Caco-2 (cell line): ENCODE measurements at regions not wholly inside any gene's neighbourhood (a gene's known extent, or its start where the extent isn't known, plus 50 kb on each side); places are given as distances from the start of the nearest gene placed in this dataset.
A peak's percentile ranks its signal among the peaks of the same experiment; 100 is the strongest.

Experiments used
- BruUV-seq: library from RNA; stranded (reverse); fragments of 400-500 nt; replicated peaks from 2 replicates; lab custom pipeline; 2021; lab: Mats Ljungman, UMichigan
- CTCF ChIA-PET: fragments of 300-600 bp; sonication (Branson Sonifier 250); formaldehyde crosslinking; loops from one replicate; lab custom pipeline; 2022; ENCODE audit warnings: antibody characterized with exemption; lab: Charles Lee
- POLR2A ChIA-PET: fragments of 300-600 bp; sonication (Branson Sonifier 250); formaldehyde crosslinking; loops from one replicate; lab custom pipeline; 2022; ENCODE audit warnings: antibody characterized with exemption; lab: Charles Lee
- DNase-seq, 2 experiments: peaks; one replicate each; pipeline versions ENCODE4 v3.0.0 to v3.0.0-alpha.2; 2020 to 2022
- H3K27me3 ChIP-seq: replicated peaks from 2 replicates; pipeline ENCODE4 v1.6.0; 2011; ENCODE audit warnings: low read length; ENCODE audit not compliant: control insufficient read depth, insufficient read depth
- H3K36me3 ChIP-seq: 2 replicates; pipeline ENCODE4 v1.5.1; 2011; ENCODE audit warnings: low read length; ENCODE audit not compliant: control insufficient read depth, insufficient read depth
- H3K4me1 ChIP-seq: fragments of 250-450 bp; sonication (Bioruptor Pico); 2 replicates; pipeline ENCODE4 v1.5.1; 2020; ENCODE audit warnings: mild to moderate bottlenecking
- H3K4me3 ChIP-seq: 2 replicates; pipeline ENCODE4 v1.5.1; 2011; ENCODE audit warnings: low read depth, mild to moderate bottlenecking, control low read depth, low read length
- H3K9me3 ChIP-seq: fragments of 250-450 bp; sonication (Bioruptor Pico); 2 replicates; pipeline ENCODE4 v1.5.1; 2020; ENCODE audit warnings: mild to moderate bottlenecking, moderate library complexity
- H3K27ac Mint-ChIP-seq: one replicate; pipeline ENCODE4 v1.8.0; 2022; ENCODE audit warnings: mixed read lengths; ENCODE audit not compliant: unreplicated experiment
- H3K27me3 Mint-ChIP-seq: one replicate; pipeline ENCODE4 v1.8.0; 2022; ENCODE audit warnings: mixed read lengths; ENCODE audit not compliant: insufficient read depth, unreplicated experiment
- H3K36me3 Mint-ChIP-seq: one replicate; pipeline ENCODE4 v1.8.0; 2022; ENCODE audit warnings: mild to moderate bottlenecking, mixed read lengths; ENCODE audit not compliant: insufficient read depth, unreplicated experiment
- H3K4me1 Mint-ChIP-seq: one replicate; pipeline ENCODE4 v1.8.0; 2022; ENCODE audit warnings: low read depth, mixed read lengths; ENCODE audit not compliant: unreplicated experiment
- H3K4me3 Mint-ChIP-seq: one replicate; pipeline ENCODE4 v1.8.0; 2022; ENCODE audit warnings: mild to moderate bottlenecking, moderate library complexity, mixed read lengths; ENCODE audit not compliant: unreplicated experiment
- H3K9me3 Mint-ChIP-seq: one replicate; pipeline ENCODE4 v1.8.0; 2022; ENCODE audit warnings: mixed read lengths; ENCODE audit not compliant: unreplicated experiment
- intact Hi-C: fragments of 100-400 bp; cut with micrococcal nuclease; formaldehyde crosslinking; loops from one replicate; pipeline ENCODE4 v1.10.0; 2022; ENCODE audit not compliant: unreplicated experiment
- TF ChIP-seq, protein P1 (sequence below), 2 experiments: fragments of 200-600 bp in 1 of 2; IDR thresholded peaks; 1 replicate in 1 of 2; 2 replicates in 1 of 2; pipeline versions ENCODE4 v1.5.1 to v1.8.0; 2011 to 2022; ENCODE audit warnings: antibody characterized with exemption in 1 of 2, control low read depth in 1 of 2, inconsistent platforms in 1 of 2, low read depth in 1 of 2, low read length in 1 of 2, mild to moderate bottlenecking in 1 of 2, moderate library complexity in 1 of 2; ENCODE audit not compliant: insufficient read depth in 1 of 2, severe bottlenecking in 1 of 2, unreplicated experiment in 1 of 2

DNA sequence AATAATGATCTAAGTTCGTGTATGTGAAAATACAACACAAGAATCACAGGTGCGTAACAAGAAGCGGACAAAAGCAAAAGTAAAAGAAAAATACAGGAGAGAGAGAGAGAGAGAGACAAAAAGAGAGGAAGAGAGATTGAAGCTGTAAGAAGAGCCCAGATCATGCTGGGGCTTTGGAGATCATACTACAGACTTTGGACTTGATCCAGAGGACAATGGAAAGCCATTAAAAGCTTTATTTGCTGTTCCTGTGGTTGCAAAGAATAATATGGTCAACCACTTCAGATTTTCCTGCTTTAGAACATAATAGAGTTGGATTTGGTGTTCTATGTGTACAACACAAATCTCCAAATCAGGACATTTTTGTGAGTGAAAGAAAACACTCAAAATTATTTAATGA lies 561.4 kb downstream of the CAAP1 start:
- Histone ChIP-seq H3K4me1 (no peaks in the 10 kb centered on the region), H3K9me3 (no peaks in the 10 kb centered on the region), H3K27me3 (no peaks in the 10 kb centered on the region), H3K36me3 (no peaks in the 10 kb centered on the region), H3K4me3 (no peak overlapping the region)
- no peak for DNase-seq
- no peak overlapping the region for H3K27ac Mint-ChIP-seq
- no peaks in the 10 kb centered on the region for H3K27me3 Mint-ChIP-seq
- ChIA-PET CTCF (no interaction called here), POLR2A (no interaction called here)
- no TSS peak for BruUV-seq
- H3K4me3 Mint-ChIP-seq, result no peak overlapping the region
- intact Hi-C loops, result no loop called here
- H3K36me3 Mint-ChIP-seq, result no peaks in the 10 kb centered on the region
- H3K4me1 Mint-ChIP-seq, result no peaks in the 10 kb centered on the region
- H3K9me3 Mint-ChIP-seq, result no peaks in the 10 kb centered on the region
- TF ChIP-seq, protein P1, sequence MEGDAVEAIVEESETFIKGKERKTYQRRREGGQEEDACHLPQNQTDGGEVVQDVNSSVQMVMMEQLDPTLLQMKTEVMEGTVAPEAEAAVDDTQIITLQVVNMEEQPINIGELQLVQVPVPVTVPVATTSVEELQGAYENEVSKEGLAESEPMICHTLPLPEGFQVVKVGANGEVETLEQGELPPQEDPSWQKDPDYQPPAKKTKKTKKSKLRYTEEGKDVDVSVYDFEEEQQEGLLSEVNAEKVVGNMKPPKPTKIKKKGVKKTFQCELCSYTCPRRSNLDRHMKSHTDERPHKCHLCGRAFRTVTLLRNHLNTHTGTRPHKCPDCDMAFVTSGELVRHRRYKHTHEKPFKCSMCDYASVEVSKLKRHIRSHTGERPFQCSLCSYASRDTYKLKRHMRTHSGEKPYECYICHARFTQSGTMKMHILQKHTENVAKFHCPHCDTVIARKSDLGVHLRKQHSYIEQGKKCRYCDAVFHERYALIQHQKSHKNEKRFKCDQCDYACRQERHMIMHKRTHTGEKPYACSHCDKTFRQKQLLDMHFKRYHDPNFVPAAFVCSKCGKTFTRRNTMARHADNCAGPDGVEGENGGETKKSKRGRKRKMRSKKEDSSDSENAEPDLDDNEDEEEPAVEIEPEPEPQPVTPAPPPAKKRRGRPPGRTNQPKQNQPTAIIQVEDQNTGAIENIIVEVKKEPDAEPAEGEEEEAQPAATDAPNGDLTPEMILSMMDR (IDR thresholded peaks at IDR 0.05; ENCODE audit: insufficient read depth in 1 of 2, low read depth in 1 of 2, low read length in 1 of 2, severe bottlenecking in 1 of 2, unreplicated experiment in 1 of 2), result no peak

DNA sequence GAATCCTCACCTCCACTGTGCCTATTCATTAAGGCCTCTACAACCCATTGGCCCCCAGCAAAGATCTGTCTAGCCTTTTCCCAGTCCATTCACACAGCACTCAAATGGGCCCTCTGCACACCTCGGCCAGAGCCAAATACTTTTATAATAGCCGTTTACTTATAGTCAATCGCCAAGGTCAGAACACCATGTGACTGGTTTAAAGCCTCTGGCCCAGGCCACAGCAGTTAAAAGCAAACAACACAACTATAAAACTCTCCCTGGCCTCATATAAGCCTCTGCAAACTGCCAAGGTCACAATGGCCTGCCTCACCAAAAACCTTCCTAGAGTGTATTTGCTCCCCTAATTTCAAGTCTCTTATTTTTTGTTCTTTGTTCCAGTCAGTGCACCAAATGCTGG lies 562.6 kb downstream of the CAAP1 start:
- TF ChIP-seq, protein P1 (IDR thresholded peaks at IDR 0.05; ENCODE audit: insufficient read depth in 1 of 2, low read depth in 1 of 2, low read length in 1 of 2, severe bottlenecking in 1 of 2, unreplicated experiment in 1 of 2), result no peak
- H3K36me3 Mint-ChIP-seq, result no peaks in the 10 kb centered on the region
- DNase-seq, result no peak
- H3K9me3 ChIP-seq, result no peaks in the 10 kb centered on the region
- BruUV-seq, result no TSS peak
- H3K36me3 ChIP-seq, result no peaks in the 10 kb centered on the region
- no peaks in the 10 kb centered on the region for H3K4me1 Mint-ChIP-seq
- H3K27me3 Mint-ChIP-seq, result no peaks in the 10 kb centered on the region
- no peaks in the 10 kb centered on the region for H3K27me3 ChIP-seq
- no peak overlapping the region for H3K4me3 Mint-ChIP-seq
- CTCF ChIA-PET, result no interaction called here
- intact Hi-C loops, result no loop called here
- no peak overlapping the region for H3K27ac Mint-ChIP-seq
- POLR2A ChIA-PET, result no interaction called here
- no peak overlapping the region for H3K4me3 ChIP-seq
- no peaks in the 10 kb centered on the region for H3K4me1 ChIP-seq
- H3K9me3 Mint-ChIP-seq, result no peaks in the 10 kb centered on the region

DNA sequence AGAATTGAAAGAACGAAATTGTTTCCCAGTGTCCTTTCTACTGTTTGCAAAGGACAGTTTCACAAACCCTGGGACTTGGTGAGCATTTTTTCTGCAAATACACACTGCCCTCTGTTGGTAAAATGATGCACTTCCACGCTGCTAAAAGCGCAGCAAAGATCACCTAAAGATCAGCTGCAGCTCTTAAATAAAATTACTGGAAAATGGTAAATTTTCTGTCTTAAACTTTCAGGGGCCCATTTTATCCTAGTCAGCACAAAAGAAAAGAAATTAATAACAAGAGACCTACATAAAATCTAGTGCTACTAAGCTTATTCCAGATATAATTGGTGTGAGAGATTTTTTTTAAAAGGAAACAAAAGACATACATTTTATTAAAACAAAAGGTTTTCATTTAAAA lies 566.0 kb downstream of the CAAP1 start:
- H3K4me3 ChIP-seq, result no peak overlapping the region
- no peak overlapping the region for H3K27ac Mint-ChIP-seq
- DNase-seq, result peak in 1 of 2 experiments; percentile 15
- H3K9me3 ChIP-seq, result no peaks in the 10 kb centered on the region
- no peaks in the 10 kb centered on the region for H3K9me3 Mint-ChIP-seq
- TF ChIP-seq, protein P1 (IDR thresholded peaks at IDR 0.05; ENCODE audit: insufficient read depth in 1 of 2, low read depth in 1 of 2, low read length in 1 of 2, severe bottlenecking in 1 of 2, unreplicated experiment in 1 of 2), result peak; percentile 26 to 32
- no peaks in the 10 kb centered on the region for H3K27me3 ChIP-seq
- no peaks in the 10 kb centered on the region for H3K36me3 ChIP-seq
- H3K4me1 ChIP-seq, result no peaks in the 10 kb centered on the region
- H3K27me3 Mint-ChIP-seq, result no peaks in the 10 kb centered on the region
- ChIA-PET POLR2A (no interaction called here), CTCF (no interaction called here)
- no peaks in the 10 kb centered on the region for H3K4me1 Mint-ChIP-seq
- intact Hi-C loops, result loop anchor here (1.0 kb wide), 1 partner anchor 362 kb away; no protein-coding TSS in a partner anchor
- BruUV-seq, result no TSS peak
- no peaks in the 10 kb centered on the region for H3K36me3 Mint-ChIP-seq
- no peak overlapping the region for H3K4me3 Mint-ChIP-seq
